Peyer's patch (tissue), 4 donors: ENCODE measurements at regions not wholly inside any gene's neighbourhood (a gene's known extent, or its start where the extent isn't known, plus 50 kb on each side); places are given as distances from the start of the nearest gene placed in this dataset.
"Not testable (repeated sequence)": the region's sequence is repeated elsewhere in the genome, so short reads cannot be mapped to it uniquely, and the experiment has no call there.

Experiments
- DNase-seq, 3 donors: peaks; one replicate each; pipeline ENCODE4 v3.0.0-alpha.2; 2017 to 2019
- H3K27ac ChIP-seq, 4 donors: fragments of 200-600 bp; sonication (generic); one replicate each; pipeline ENCODE4 v1.5.1; 2016 to 2019
- H3K27me3 ChIP-seq, 2 donors: fragments of 200-600 bp; sonication (generic); one replicate each; pipeline ENCODE4 v1.5.1; 2019
- H3K36me3 ChIP-seq, 3 donors: fragments of 200-600 bp; sonication (generic); one replicate each; pipeline ENCODE4 v1.5.1; 2016 to 2019
- H3K4me1 ChIP-seq, 4 donors: fragments of 200-600 bp; sonication (generic); one replicate each; pipeline ENCODE4 v1.5.1; 2016 to 2019
- H3K4me3 ChIP-seq, 4 donors: fragments of 200-600 bp; sonication (generic); 1 replicate in 3 of 4; 2 replicates in 1 of 4; pipeline ENCODE4 v1.5.1; 2016 to 2019; ENCODE audit warnings: mild to moderate bottlenecking in 1 of 4
- H3K9me3 ChIP-seq, 4 donors: fragments of 200-600 bp; sonication (generic); one replicate each; pipeline ENCODE4 v1.5.1; 2016 to 2019; ENCODE audit warnings: mild to moderate bottlenecking in 1 of 4

GRCh38 chr9:39665020-39665419 is 309.6 kb downstream of the SPATA31A1 start:
- H3K4me3 ChIP-seq, H3K27me3 ChIP-seq, H3K27ac ChIP-seq, DNase-seq, H3K36me3 ChIP-seq, H3K4me1 ChIP-seq, H3K9me3 ChIP-seq: not testable (repeated sequence)

DNA sequence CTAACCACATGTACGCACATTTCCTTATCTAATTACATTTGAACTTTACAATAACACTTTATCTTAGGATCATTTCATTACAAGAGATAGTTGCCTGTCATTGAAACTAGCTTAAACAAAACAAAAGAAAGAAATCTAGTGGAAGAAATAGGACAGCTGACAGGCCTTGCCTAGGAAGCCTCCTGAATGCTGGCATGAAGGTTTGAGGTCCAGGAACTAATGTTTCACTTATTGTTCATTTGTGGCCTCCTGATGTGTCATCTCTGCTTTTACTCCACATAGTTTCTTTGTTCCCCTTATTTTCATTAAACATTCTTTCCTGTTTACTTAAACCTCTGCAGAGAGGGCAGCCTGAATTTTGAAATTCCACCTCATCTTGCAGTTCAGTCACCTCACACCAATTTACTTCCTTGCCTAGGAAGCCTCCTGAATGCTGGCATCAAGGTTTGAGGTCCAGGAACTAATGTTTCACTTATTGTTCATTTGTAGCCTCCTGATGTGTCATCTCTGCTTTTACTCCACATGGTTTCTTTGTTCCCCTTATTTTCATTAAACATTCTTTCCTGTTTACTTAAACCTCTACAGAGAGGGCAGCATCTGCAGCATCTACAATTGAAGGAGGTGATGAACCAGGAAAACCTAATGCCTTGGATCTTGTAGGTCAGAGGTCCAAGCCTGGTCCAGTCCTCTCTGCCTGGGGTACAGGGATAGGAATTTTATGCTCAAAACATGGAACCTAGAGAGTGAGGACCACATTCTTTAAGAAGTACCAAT is 319.2 kb downstream of the SPATA31A1 start:
- not testable (repeated sequence) for DNase-seq, H3K4me3 ChIP-seq, H3K27ac ChIP-seq, H3K36me3 ChIP-seq, H3K27me3 ChIP-seq, H3K4me1 ChIP-seq, H3K9me3 ChIP-seq

DNA sequence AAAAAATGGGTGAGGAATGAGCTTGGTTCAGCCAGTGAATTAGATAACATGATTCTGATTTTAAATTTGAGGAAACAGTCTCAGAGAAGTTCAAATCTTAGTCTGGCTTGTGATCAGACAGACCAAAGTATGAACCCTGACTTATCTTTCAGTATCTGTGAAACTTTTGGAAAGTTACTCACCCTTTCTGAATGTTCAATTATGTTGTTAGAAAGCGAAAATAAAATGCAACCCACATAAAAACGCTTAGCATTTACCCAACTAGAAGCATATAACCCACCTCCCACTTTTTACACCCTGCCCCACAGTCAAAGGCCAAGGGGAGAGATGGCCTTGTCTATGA is 319.7 kb downstream of the SPATA31A1 start:
- not testable (repeated sequence) for H3K27ac ChIP-seq, H3K4me3 ChIP-seq

GRCh38 chr9:39678534-39679263 is 323.2 kb downstream of the SPATA31A1 start:
- not testable (repeated sequence) for DNase-seq, H3K4me3 ChIP-seq, H3K9me3 ChIP-seq, H3K36me3 ChIP-seq, H3K27me3 ChIP-seq, H3K27ac ChIP-seq, H3K4me1 ChIP-seq

More for the DNA sequence above, 319.7 kb downstream of the SPATA31A1 start:
- not testable (repeated sequence) for H3K9me3 ChIP-seq, DNase-seq, H3K27me3 ChIP-seq, H3K36me3 ChIP-seq, H3K4me1 ChIP-seq

DNA sequence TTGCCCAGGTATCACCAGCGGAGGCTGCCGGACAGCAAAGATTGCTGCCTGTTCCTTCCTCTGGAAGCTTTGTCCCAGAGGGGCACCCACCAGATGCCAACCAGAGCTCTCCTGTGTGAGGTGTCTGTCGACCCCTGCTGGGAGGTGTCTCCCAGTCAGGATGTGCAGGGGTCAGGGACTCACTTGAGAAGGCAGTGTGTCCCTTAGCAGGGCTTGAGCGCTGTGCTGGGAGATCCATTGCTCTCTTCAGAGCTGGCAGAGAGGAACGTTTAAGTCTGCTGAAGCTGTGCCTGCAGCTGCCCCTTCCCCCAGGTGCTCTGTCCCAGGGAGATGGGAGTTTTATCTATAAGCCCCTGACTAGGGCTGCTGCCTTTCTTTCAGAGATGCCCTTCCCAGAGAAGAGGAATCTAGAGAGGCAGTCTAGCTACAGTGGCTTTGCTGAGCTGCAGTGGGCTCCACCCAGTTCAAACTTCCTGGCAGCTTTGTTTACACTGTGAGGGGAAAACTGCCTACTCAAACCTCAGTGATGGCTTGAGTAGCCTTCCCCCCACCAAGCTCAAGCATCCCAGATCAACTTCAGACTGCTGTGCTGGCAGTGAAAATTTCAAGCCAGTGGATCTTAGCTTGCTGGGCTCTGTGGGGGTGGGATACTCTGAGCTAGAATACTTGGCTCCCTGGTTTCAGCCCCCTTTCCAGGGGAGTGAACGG is 325.4 kb downstream of the SPATA31A1 start:
- H3K27me3 ChIP-seq, DNase-seq, H3K4me3 ChIP-seq, H3K4me1 ChIP-seq, H3K9me3 ChIP-seq, H3K27ac ChIP-seq, H3K36me3 ChIP-seq: not testable (repeated sequence)

DNA sequence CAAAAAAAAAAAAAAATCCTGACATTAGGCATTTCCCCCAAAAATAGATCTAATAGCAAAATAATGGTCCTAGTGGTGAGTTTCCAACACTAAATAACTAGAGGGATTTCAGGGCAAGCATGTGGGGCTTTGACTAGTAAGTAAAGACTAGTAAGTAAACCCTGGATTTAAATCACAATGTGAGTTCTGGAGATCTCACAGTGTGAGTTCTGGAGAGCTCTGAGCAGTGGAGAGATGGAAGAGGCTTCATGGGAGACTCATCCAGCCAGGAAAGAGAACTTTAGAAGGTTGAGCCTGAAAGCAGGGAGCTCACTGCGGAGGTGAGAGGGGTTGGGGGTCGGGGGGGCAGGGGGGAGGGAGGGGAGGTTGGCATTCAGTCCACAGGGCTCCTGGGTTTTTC is 373.4 kb downstream of the SPATA31A1 start:
- not testable (repeated sequence) for H3K9me3 ChIP-seq, H3K4me3 ChIP-seq, H3K4me1 ChIP-seq, H3K27ac ChIP-seq, H3K27me3 ChIP-seq, DNase-seq, H3K36me3 ChIP-seq

- H3K27me3 ChIP-seq, H3K9me3 ChIP-seq, H3K4me3 ChIP-seq, H3K36me3 ChIP-seq, H3K4me1 ChIP-seq, DNase-seq, H3K27ac ChIP-seq: not testable (repeated sequence)
Measured at GRCh38 chr9:39744898-39745297, 389.4 kb downstream of the SPATA31A1 start.

- H3K4me1 ChIP-seq, H3K27me3 ChIP-seq, H3K36me3 ChIP-seq, H3K4me3 ChIP-seq, H3K9me3 ChIP-seq, H3K27ac ChIP-seq, DNase-seq: not testable (repeated sequence)
Measured at GRCh38 chr9:39775570-39775969, 420.1 kb downstream of the SPATA31A1 start.

GRCh38 chr9:39791356-39791755 is 435.9 kb downstream of the SPATA31A1 start:
- H3K36me3 ChIP-seq, H3K27me3 ChIP-seq, H3K27ac ChIP-seq, H3K4me1 ChIP-seq, H3K9me3 ChIP-seq: not testable (repeated sequence)
- H3K4me3 ChIP-seq: peak overlapping the region in 3 of 4 donors; percentile 29 to 49 (median 35)
- peak in 1 of 3 donors; percentile 54 for DNase-seq

DNA sequence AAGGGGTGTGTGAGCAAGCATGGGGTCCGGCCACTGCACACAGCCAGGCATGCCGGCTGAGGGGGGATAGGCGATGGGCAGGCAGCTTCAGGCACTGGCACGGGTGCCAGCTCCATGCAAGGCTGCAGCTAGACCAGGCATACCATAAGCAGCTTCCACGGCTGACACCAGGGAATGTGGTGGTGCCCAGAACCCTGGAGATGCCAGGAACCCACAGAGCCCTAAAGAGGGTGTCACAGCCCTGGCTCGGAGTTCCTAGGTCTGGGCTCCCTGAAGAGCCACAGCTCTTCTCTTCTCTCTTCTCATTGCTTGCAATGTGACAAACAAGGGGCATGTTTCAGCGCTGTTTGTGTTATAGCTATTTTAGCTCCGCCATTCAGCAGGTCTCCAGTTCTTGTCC is 442.5 kb downstream of the SPATA31A1 start:
- not testable (repeated sequence) for H3K27ac ChIP-seq, H3K4me3 ChIP-seq, H3K4me1 ChIP-seq, H3K27me3 ChIP-seq, H3K36me3 ChIP-seq, H3K9me3 ChIP-seq
- DNase-seq: peak in 1 of 3 donors; percentile 40

GRCh38 chr9:39799252-39799651 is 443.8 kb downstream of the SPATA31A1 start:
- not testable (repeated sequence) for H3K27me3 ChIP-seq, DNase-seq, H3K27ac ChIP-seq, H3K4me3 ChIP-seq, H3K4me1 ChIP-seq, H3K36me3 ChIP-seq, H3K9me3 ChIP-seq

- H3K27ac ChIP-seq, H3K36me3 ChIP-seq, DNase-seq, H3K4me1 ChIP-seq, H3K9me3 ChIP-seq, H3K4me3 ChIP-seq, H3K27me3 ChIP-seq: not testable (repeated sequence)
Measured at GRCh38 chr9:39802561-39802960, 447.1 kb downstream of the SPATA31A1 start.
